A549 (cell line): ENCODE measurements at regions not wholly inside any gene's neighbourhood (a gene's known extent, or its start where the extent isn't known, plus 50 kb on each side); places are given as distances from the start of the nearest gene placed in this dataset.

Experiments
- ESRRA ChIP-seq: fragments of 150-350 bp; IDR thresholded peaks from 2 replicates; pipeline ENCODE4 v1.6.1; 2014; ENCODE audit warnings: mild to moderate bottlenecking, low read length, borderline replicate concordance
- KDM1A ChIP-seq: fragments of 200-600 bp; sonication (generic); IDR thresholded peaks from 2 replicates; pipeline ENCODE4 v1.6.1; 2016; ENCODE audit warnings: low read depth, mild to moderate bottlenecking
- NR3C1 ChIP-seq: fragments of >200 bp; sonication (Bioruptor Twin); formaldehyde crosslinking; IDR thresholded peaks from 3 replicates; pipeline ENCODE4 v1.6.1; 2017
- POLR2A ChIP-seq: IDR thresholded peaks from 2 replicates; pipeline ENCODE4 v1.6.1; 2012; ENCODE audit warnings: mild to moderate bottlenecking, low read length
- RAD21 ChIP-seq, 2 experiments: fragments of >200 bp in 1 of 2; sonication (Bioruptor Twin) in 1 of 2; formaldehyde crosslinking in 1 of 2; IDR thresholded peaks in 1 of 2; conservative IDR thresholded peaks in 1 of 2; 2 replicates in 1 of 2; 3 replicates in 1 of 2; pipeline ENCODE4 v1.6.1; 2012 to 2018; ENCODE audit warnings: inconsistent platforms in 1 of 2
- REST ChIP-seq: fragments of 200-600 bp; sonication (generic); IDR thresholded peaks from 2 replicates; pipeline ENCODE4 v1.6.1; 2016; ENCODE audit warnings: antibody characterized with exemption, mild to moderate bottlenecking, moderate library complexity
- RFX5 ChIP-seq: fragments of 450-650 bp; IDR thresholded peaks from 2 replicates; pipeline ENCODE4 v1.7.1; 2014; ENCODE audit warnings: antibody characterized with exemption, mild to moderate bottlenecking, moderate library complexity
- ZNF302 ChIP-seq: fragments of 250-450 bp; sonication (Bioruptor Pico); IDR thresholded peaks from 2 replicates; pipeline ENCODE4 v1.9.0; 2021; ENCODE audit warnings: inconsistent platforms, mild to moderate bottlenecking, moderate library complexity
- TF ChIP-seq, protein P1 (sequence below): fragments of >200 bp; sonication (Bioruptor Twin); formaldehyde crosslinking; IDR thresholded peaks from 3 replicates; pipeline ENCODE4 v1.5.1; 2016
- TF ChIP-seq, protein P2 (sequence below): IDR thresholded peaks from 2 replicates; pipeline ENCODE4 v1.6.1; 2012

GRCh38 chr12:29053567-29053966 lies 95.5 kb upstream of the FAR2 start:
- TF ChIP-seq NR3C1 (no peak), ESRRA (no peak), KDM1A (no peak), REST (no peak), RAD21 (conservative IDR thresholded peaks at IDR 0.05 in 1 of 2, IDR thresholded peaks at IDR 0.05 in 1 of 2) (no peak), POLR2A (no peak), ZNF302 (CRISPR knock-in tag) (no peak), RFX5 (peak; percentile 97)
- TF ChIP-seq, protein P1, sequence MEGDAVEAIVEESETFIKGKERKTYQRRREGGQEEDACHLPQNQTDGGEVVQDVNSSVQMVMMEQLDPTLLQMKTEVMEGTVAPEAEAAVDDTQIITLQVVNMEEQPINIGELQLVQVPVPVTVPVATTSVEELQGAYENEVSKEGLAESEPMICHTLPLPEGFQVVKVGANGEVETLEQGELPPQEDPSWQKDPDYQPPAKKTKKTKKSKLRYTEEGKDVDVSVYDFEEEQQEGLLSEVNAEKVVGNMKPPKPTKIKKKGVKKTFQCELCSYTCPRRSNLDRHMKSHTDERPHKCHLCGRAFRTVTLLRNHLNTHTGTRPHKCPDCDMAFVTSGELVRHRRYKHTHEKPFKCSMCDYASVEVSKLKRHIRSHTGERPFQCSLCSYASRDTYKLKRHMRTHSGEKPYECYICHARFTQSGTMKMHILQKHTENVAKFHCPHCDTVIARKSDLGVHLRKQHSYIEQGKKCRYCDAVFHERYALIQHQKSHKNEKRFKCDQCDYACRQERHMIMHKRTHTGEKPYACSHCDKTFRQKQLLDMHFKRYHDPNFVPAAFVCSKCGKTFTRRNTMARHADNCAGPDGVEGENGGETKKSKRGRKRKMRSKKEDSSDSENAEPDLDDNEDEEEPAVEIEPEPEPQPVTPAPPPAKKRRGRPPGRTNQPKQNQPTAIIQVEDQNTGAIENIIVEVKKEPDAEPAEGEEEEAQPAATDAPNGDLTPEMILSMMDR, result no peak
- TF ChIP-seq, protein P2, sequence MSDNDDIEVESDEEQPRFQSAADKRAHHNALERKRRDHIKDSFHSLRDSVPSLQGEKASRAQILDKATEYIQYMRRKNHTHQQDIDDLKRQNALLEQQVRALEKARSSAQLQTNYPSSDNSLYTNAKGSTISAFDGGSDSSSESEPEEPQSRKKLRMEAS, result no peak
